Suppressor macrophage treated with lipopolysaccharide for 1 hour (primary cell): ENCODE measurements at regions not wholly inside any gene's neighbourhood (a gene's known extent, or its start where the extent isn't known, plus 50 kb on each side); places are given as distances from the start of the nearest gene placed in this dataset.

Experiments used
- DNase-seq, 3 donors: peaks; one replicate each; pipeline ENCODE4 v3.0.0-alpha.2; 2020 to 2022

GRCh38 chr4:95651891-95652290, 103.1 kb upstream of the UNC5C start:
- no peak for DNase-seq

GRCh38 chr4:95644417-95644816, 95.6 kb upstream of the UNC5C start:
- no peak for DNase-seq

- DNase-seq: no peak
Observed at GRCh38 chr4:95643627-95644026, 94.9 kb upstream of the UNC5C start.

- DNase-seq: no peak
Observed at GRCh38 chr4:95641571-95641970, 92.8 kb upstream of the UNC5C start.

- no peak for DNase-seq
Observed at GRCh38 chr4:95640311-95640710, 91.5 kb upstream of the UNC5C start.

- DNase-seq: peak; percentile 4 to 20 (median 5)
Observed at GRCh38 chr4:95638920-95639501, 90.2 kb upstream of the UNC5C start.

GRCh38 chr4:95637043-95637600, 88.3 kb upstream of the UNC5C start:
- DNase-seq: peak in 1 of 3 donors; percentile 10

- DNase-seq: no peak
Observed at GRCh38 chr4:95636061-95636460, 87.3 kb upstream of the UNC5C start.

GRCh38 chr4:95627709-95628108, 78.9 kb upstream of the UNC5C start:
- no peak for DNase-seq

GRCh38 chr4:95627024-95627605, 78.3 kb upstream of the UNC5C start:
- no peak for DNase-seq

GRCh38 chr4:95625020-95625419, 76.2 kb upstream of the UNC5C start:
- DNase-seq: no peak

- DNase-seq: no peak
Observed at GRCh38 chr4:95619525-95620443, 71.0 kb upstream of the UNC5C start.

- no peak for DNase-seq
Observed at GRCh38 chr4:95614684-95615205, 66.0 kb upstream of the UNC5C start.

GRCh38 chr4:95610061-95610569, 61.3 kb upstream of the UNC5C start:
- DNase-seq: peak in 2 of 3 donors; percentile 16 to 21

GRCh38 chr4:95606739-95607138, 58.0 kb upstream of the UNC5C start:
- DNase-seq: peak in 2 of 3 donors; percentile 22 to 39

GRCh38 chr4:95603393-95603792, 54.6 kb upstream of the UNC5C start:
- no peak for DNase-seq

- DNase-seq: no peak
Observed at GRCh38 chr4:95602872-95603271, 54.1 kb upstream of the UNC5C start.

GRCh38 chr4:95601356-95601755, 52.6 kb upstream of the UNC5C start:
- DNase-seq: peak; percentile 3 to 29 (median 12)

GRCh38 chr4:95599777-95600400, 51.1 kb upstream of the UNC5C start:
- DNase-seq: peak; percentile 78 to 95 (median 87)
